Endothelial cell (in vitro differentiated cells): ENCODE measurements at regions not wholly inside any gene's neighbourhood (a gene's known extent, or its start where the extent isn't known, plus 50 kb on each side); places are given as distances from the start of the nearest gene placed in this dataset.

Experiments used
- DNase-seq: peaks from one replicate; pipeline ENCODE4 v3.0.0; 2021; ENCODE audit warnings: low spot score
- H3K27ac Mint-ChIP-seq: one replicate; pipeline ENCODE4 v1.8.0; 2021; ENCODE audit warnings: mixed read lengths, inconsistent platforms; ENCODE audit not compliant: unreplicated experiment
- H3K27me3 Mint-ChIP-seq: one replicate; pipeline ENCODE4 v1.8.0; 2021; ENCODE audit warnings: mild to moderate bottlenecking, moderate library complexity, mixed read lengths, inconsistent platforms; ENCODE audit not compliant: unreplicated experiment
- H3K36me3 Mint-ChIP-seq: one replicate; pipeline ENCODE4 v1.8.0; 2021; ENCODE audit warnings: mild to moderate bottlenecking, low read depth, mixed read lengths, inconsistent platforms; ENCODE audit not compliant: unreplicated experiment
- H3K4me1 Mint-ChIP-seq: one replicate; pipeline ENCODE4 v1.8.0; 2021; ENCODE audit warnings: mild to moderate bottlenecking, mixed read lengths, inconsistent platforms; ENCODE audit not compliant: unreplicated experiment
- H3K4me3 Mint-ChIP-seq: one replicate; pipeline ENCODE4 v1.8.0; 2021; ENCODE audit warnings: mild to moderate bottlenecking, mixed read lengths, inconsistent platforms; ENCODE audit not compliant: unreplicated experiment
- H3K9me3 Mint-ChIP-seq: one replicate; pipeline ENCODE4 v1.8.0; 2021; ENCODE audit warnings: mixed read lengths, inconsistent platforms; ENCODE audit not compliant: unreplicated experiment
- CTCF ChIP-seq: fragments of 200-600 bp; sonication (generic); IDR thresholded peaks from one replicate; pipeline ENCODE4 v1.5.0; 2021; ENCODE audit warnings: antibody characterized with exemption; ENCODE audit not compliant: unreplicated experiment

- DNase-seq: no peak
- Mint-ChIP-seq H3K36me3 (no peaks in the 10 kb centered on the region), H3K9me3 (no peaks in the 10 kb centered on the region), H3K4me3 (no peak overlapping the region), H3K4me1 (no peaks in the 10 kb centered on the region), H3K27ac (no peak overlapping the region), H3K27me3 (no peaks in the 10 kb centered on the region)
- TF ChIP-seq CTCF: no peak
These were observed 889.5 kb downstream of the EPHA4 start for GRCh38 chr2:220682616-220683015.

GRCh38 chr2:220684099-220684498, 888.0 kb downstream of the EPHA4 start:
- Mint-ChIP-seq H3K27ac (no peak overlapping the region), H3K4me1 (no peaks in the 10 kb centered on the region), H3K9me3 (no peaks in the 10 kb centered on the region)

GRCh38 chr2:220687231-220687843, 884.8 kb downstream of the EPHA4 start:
- H3K4me3 Mint-ChIP-seq: no peak overlapping the region
- no peaks in the 10 kb centered on the region for H3K4me1 Mint-ChIP-seq

More at GRCh38 chr2:220684099-220684498, 888.0 kb downstream of the EPHA4 start:
- no peak overlapping the region for H3K4me3 Mint-ChIP-seq
- no peak for TF ChIP-seq CTCF
- DNase-seq: no peak
- no peaks in the 10 kb centered on the region for H3K36me3 Mint-ChIP-seq
- H3K27me3 Mint-ChIP-seq: no peaks in the 10 kb centered on the region

GRCh38 chr2:220695397-220696279, 876.5 kb downstream of the EPHA4 start:
- no peaks in the 10 kb centered on the region for H3K9me3 Mint-ChIP-seq
- TF ChIP-seq CTCF: no peak
- no peak for DNase-seq
- no peak overlapping the region for H3K4me3 Mint-ChIP-seq
- no peak overlapping the region for H3K27ac Mint-ChIP-seq
- peaks cover 11% of the 10 kb centered on the region for H3K4me1 Mint-ChIP-seq
- H3K27me3 Mint-ChIP-seq: no peaks in the 10 kb centered on the region
- H3K36me3 Mint-ChIP-seq: no peaks in the 10 kb centered on the region

More at GRCh38 chr2:220687231-220687843, 884.8 kb downstream of the EPHA4 start:
- no peaks in the 10 kb centered on the region for H3K36me3 Mint-ChIP-seq
- peak; percentile 86 for TF ChIP-seq CTCF
- H3K9me3 Mint-ChIP-seq: no peaks in the 10 kb centered on the region
- no peaks in the 10 kb centered on the region for H3K27me3 Mint-ChIP-seq
- H3K27ac Mint-ChIP-seq: no peak overlapping the region
- peak; percentile 67 for DNase-seq

- Mint-ChIP-seq H3K9me3 (no peaks in the 10 kb centered on the region), H3K4me3 (no peak overlapping the region), H3K27ac (no peak overlapping the region), H3K27me3 (no peaks in the 10 kb centered on the region), H3K4me1 (peaks cover 11% of the 10 kb centered on the region), H3K36me3 (no peaks in the 10 kb centered on the region)
- TF ChIP-seq CTCF: no peak
- DNase-seq: no peak
These were observed 875.8 kb downstream of the EPHA4 start for GRCh38 chr2:220696280-220696669.
